ENCODE measurements at regions not wholly inside any gene's neighbourhood (a gene's known extent, or its start where the extent isn't known, plus 50 kb on each side); places are given as distances from the start of the nearest gene placed in this dataset.

GRCh38 chr14:25508845-25509244 lies 458.9 kb upstream of the STXBP6 start:
- Mint-ChIP-seq H3K9me3 (peaks cover 62% of the 10 kb centered on the region), H3K36me3 (ENCODE audit: low read depth) (no peaks in the 10 kb centered on the region), H3K4me3 (no peak overlapping the region), H3K27me3 (ENCODE audit: insufficient read depth) (no peaks in the 10 kb centered on the region), H3K4me1 (ENCODE audit: low read depth) (no peaks in the 10 kb centered on the region), H3K27ac (no peak overlapping the region)
- no peak for TF ChIP-seq CTCF (IDR thresholded peaks at IDR 0.05)
- no peak for DNase-seq

GRCh38 chr14:25501749-25502148 lies 451.8 kb upstream of the STXBP6 start:
- Mint-ChIP-seq H3K27me3 (ENCODE audit: insufficient read depth) (no peaks in the 10 kb centered on the region), H3K4me3 (no peak overlapping the region), H3K27ac (no peak overlapping the region), H3K36me3 (ENCODE audit: low read depth) (no peaks in the 10 kb centered on the region), H3K4me1 (ENCODE audit: low read depth) (no peaks in the 10 kb centered on the region), H3K9me3 (peaks cover 52% of the 10 kb centered on the region)
- TF ChIP-seq CTCF (IDR thresholded peaks at IDR 0.05): no peak
- no peak for DNase-seq

GRCh38 chr14:25488961-25489360 lies 439.0 kb upstream of the STXBP6 start:
- no peaks in the 10 kb centered on the region for H3K36me3 Mint-ChIP-seq (ENCODE audit: low read depth)
- no peak for DNase-seq
- H3K9me3 Mint-ChIP-seq: peaks cover 41% of the 10 kb centered on the region
- no peak for TF ChIP-seq CTCF (IDR thresholded peaks at IDR 0.05)
- H3K27ac Mint-ChIP-seq: no peak overlapping the region
- H3K27me3 Mint-ChIP-seq (ENCODE audit: insufficient read depth): no peaks in the 10 kb centered on the region
- no peaks in the 10 kb centered on the region for H3K4me1 Mint-ChIP-seq (ENCODE audit: low read depth)
- H3K4me3 Mint-ChIP-seq: no peak overlapping the region

GRCh38 chr14:25485381-25485780 lies 435.4 kb upstream of the STXBP6 start:
- no peaks in the 10 kb centered on the region for H3K4me1 Mint-ChIP-seq (ENCODE audit: low read depth)
- H3K4me3 Mint-ChIP-seq: no peak overlapping the region
- TF ChIP-seq CTCF (IDR thresholded peaks at IDR 0.05): no peak
- DNase-seq: no peak
- H3K9me3 Mint-ChIP-seq: peaks cover 42% of the 10 kb centered on the region
- H3K27ac Mint-ChIP-seq: no peak overlapping the region
- no peaks in the 10 kb centered on the region for H3K36me3 Mint-ChIP-seq (ENCODE audit: low read depth)
- no peaks in the 10 kb centered on the region for H3K27me3 Mint-ChIP-seq (ENCODE audit: insufficient read depth)

- Mint-ChIP-seq H3K9me3 (peaks cover 42% of the 10 kb centered on the region), H3K4me1 (ENCODE audit: low read depth) (no peaks in the 10 kb centered on the region), H3K4me3 (no peak overlapping the region), H3K27ac (no peak overlapping the region), H3K27me3 (ENCODE audit: insufficient read depth) (no peaks in the 10 kb centered on the region), H3K36me3 (ENCODE audit: low read depth) (no peaks in the 10 kb centered on the region)
- DNase-seq: no peak
- no peak for TF ChIP-seq CTCF (IDR thresholded peaks at IDR 0.05)
Measured at GRCh38 chr14:25484906-25485305, 435.0 kb upstream of the STXBP6 start.

GRCh38 chr14:25484235-25484634 lies 434.3 kb upstream of the STXBP6 start:
- no peaks in the 10 kb centered on the region for H3K4me1 Mint-ChIP-seq (ENCODE audit: low read depth)
- H3K27me3 Mint-ChIP-seq (ENCODE audit: insufficient read depth): no peaks in the 10 kb centered on the region
- DNase-seq: no peak
- no peak overlapping the region for H3K27ac Mint-ChIP-seq
- H3K4me3 Mint-ChIP-seq: no peak overlapping the region
- no peak for TF ChIP-seq CTCF (IDR thresholded peaks at IDR 0.05)
- H3K36me3 Mint-ChIP-seq (ENCODE audit: low read depth): no peaks in the 10 kb centered on the region
- H3K9me3 Mint-ChIP-seq: peaks cover 47% of the 10 kb centered on the region

Data from HFFc6 (cell line).